HPDE6-E6E7 (cell line): ENCODE measurements at regions not wholly inside any gene's neighbourhood (a gene's known extent, or its start where the extent isn't known, plus 50 kb on each side); places are given as distances from the start of the nearest gene placed in this dataset.

Source experiments
- DNase-seq: peaks from one replicate; pipeline ENCODE4 v3.0.0; 2011; ENCODE audit warnings: missing footprints; ENCODE audit errors: extremely low spot score

- no peak for DNase-seq
Measured at GRCh38 chr1:55827350-55827749, 612.2 kb upstream of the USP24 start.

- DNase-seq: no peak
Measured at GRCh38 chr1:55826381-55827080, 611.4 kb upstream of the USP24 start.

- no peak for DNase-seq
Measured at GRCh38 chr1:55825461-55825860, 610.3 kb upstream of the USP24 start.

- DNase-seq: no peak
Measured at GRCh38 chr1:55824251-55824640, 609.1 kb upstream of the USP24 start.

- no peak for DNase-seq
Measured at GRCh38 chr1:55823541-55824250, 608.5 kb upstream of the USP24 start.

- no peak for DNase-seq
Measured at GRCh38 chr1:55822891-55823290, 607.7 kb upstream of the USP24 start.

GRCh38 chr1:55821234-55821633 is 606.1 kb upstream of the USP24 start:
- no peak for DNase-seq

- no peak for DNase-seq
Measured at GRCh38 chr1:55820501-55820900, 605.3 kb upstream of the USP24 start.

- no peak for DNase-seq
Measured at GRCh38 chr1:55819011-55819410, 603.8 kb upstream of the USP24 start.

GRCh38 chr1:55816456-55817426 is 601.6 kb upstream of the USP24 start:
- no peak for DNase-seq

- DNase-seq: no peak
Measured at GRCh38 chr1:55815745-55816455, 600.7 kb upstream of the USP24 start.

- no peak for DNase-seq
Measured at GRCh38 chr1:55814967-55815366, 599.8 kb upstream of the USP24 start.

GRCh38 chr1:55813618-55814017 is 598.5 kb upstream of the USP24 start:
- DNase-seq: no peak

GRCh38 chr1:55812281-55812680 is 597.1 kb upstream of the USP24 start:
- no peak for DNase-seq

- DNase-seq: no peak
Measured at GRCh38 chr1:55808263-55808662, 593.1 kb upstream of the USP24 start.

GRCh38 chr1:55803429-55803828 is 588.3 kb upstream of the USP24 start:
- DNase-seq: no peak

GRCh38 chr1:55801481-55801880 is 586.3 kb upstream of the USP24 start:
- DNase-seq: no peak

- DNase-seq: no peak
Measured at GRCh38 chr1:55800503-55800902, 585.3 kb upstream of the USP24 start.

- no peak for DNase-seq
Measured at GRCh38 chr1:55793856-55794255, 578.7 kb upstream of the USP24 start.

- no peak for DNase-seq
Measured at GRCh38 chr1:55792870-55793269, 577.7 kb upstream of the USP24 start.

- no peak for DNase-seq
Measured at GRCh38 chr1:55789466-55789865, 574.3 kb upstream of the USP24 start.

- no peak for DNase-seq
Measured at GRCh38 chr1:55786396-55786795, 571.2 kb upstream of the USP24 start.
